ENCODE measurements at regions not wholly inside any gene's neighbourhood (a gene's known extent, or its start where the extent isn't known, plus 50 kb on each side); places are given as distances from the start of the nearest gene placed in this dataset.

GRCh38 chr13:85379433-85379832 is 419.8 kb downstream of the SLITRK6 start:
- DNase-seq: no peak
- TF ChIP-seq POLR2A (IDR thresholded peaks at IDR 0.05) (no peak), POLR2AphosphoS5 (IDR thresholded peaks at IDR 0.05) (no peak)
- H3K4me3 ChIP-seq: peak overlapping the region in 2 of 8 donors; percentile 10 to 37
- no peak overlapping the region for H3K27ac ChIP-seq
- intact Hi-C loops (cut with DNase I; ENCODE audit: low total_unique reads): no loop called here
- no peaks in the 10 kb centered on the region for H3K9me3 ChIP-seq
- no peaks in the 10 kb centered on the region for H3K4me1 ChIP-seq
- WGBS, 5 donors: 5 to 38% (median 15%) methylated on average over 3 of the region's 3 CpGs
- no peaks in the 10 kb centered on the region for H3K27me3 ChIP-seq (replicated peaks in 1 of 7)
- H3K36me3 ChIP-seq: no peaks in the 10 kb centered on the region

- no peak overlapping the region for H3K27ac ChIP-seq
- intact Hi-C loops (cut with DNase I; ENCODE audit: low total_unique reads): no loop called here
- H3K27me3 ChIP-seq (replicated peaks in 1 of 7): no peaks in the 10 kb centered on the region
- no peak overlapping the region for H3K4me3 ChIP-seq
- H3K36me3 ChIP-seq: no peaks in the 10 kb centered on the region
- 72 to 93% (median 82%) methylated on average over 2 of the region's 2 CpGs for WGBS, 5 donors
- H3K4me1 ChIP-seq: no peaks in the 10 kb centered on the region
- DNase-seq: no peak
- TF ChIP-seq POLR2A (IDR thresholded peaks at IDR 0.05): no peak
- TF ChIP-seq POLR2AphosphoS5 (IDR thresholded peaks at IDR 0.05): no peak
- TF ChIP-seq CTCF (IDR thresholded peaks at IDR 0.05 in 8 of 11, conservative IDR thresholded peaks at IDR 0.05 in 3 of 11): no peak
- peaks cover 0 to 3% (median 0%) of the 10 kb centered on the region in 8 donors for H3K9me3 ChIP-seq
Observed at GRCh38 chr13:85377783-85378182, 421.4 kb downstream of the SLITRK6 start.

- Histone ChIP-seq H3K4me3 (no peak overlapping the region), H3K27ac (no peak overlapping the region), H3K4me1 (no peaks in the 10 kb centered on the region), H3K36me3 (no peaks in the 10 kb centered on the region), H3K27me3 (replicated peaks in 1 of 7) (no peaks in the 10 kb centered on the region), H3K9me3 (peaks cover 0 to 3% (median 0%) of the 10 kb centered on the region in 8 donors)
- TF ChIP-seq CTCF (IDR thresholded peaks at IDR 0.05 in 8 of 11, conservative IDR thresholded peaks at IDR 0.05 in 3 of 11) (no peak), POLR2AphosphoS5 (IDR thresholded peaks at IDR 0.05) (no peak), POLR2A (IDR thresholded peaks at IDR 0.05) (no peak)
- WGBS, 5 donors: 65 to 78% (median 71%) methylated on average over 3 of the region's 3 CpGs
- no peak for DNase-seq
- intact Hi-C loops (cut with DNase I; ENCODE audit: low total_unique reads): no loop called here
Observed at GRCh38 chr13:85373322-85373721, 425.9 kb downstream of the SLITRK6 start.

- TF ChIP-seq POLR2AphosphoS5 (IDR thresholded peaks at IDR 0.05) (no peak), POLR2A (IDR thresholded peaks at IDR 0.05) (no peak)
- no peaks in the 10 kb centered on the region for H3K4me1 ChIP-seq
- intact Hi-C loops (cut with DNase I; ENCODE audit: low total_unique reads): no loop called here
Observed at GRCh38 chr13:85371254-85371653, 428.0 kb downstream of the SLITRK6 start.

GRCh38 chr13:85368686-85369085 is 430.5 kb downstream of the SLITRK6 start:
- intact Hi-C loops (cut with DNase I; ENCODE audit: low total_unique reads): no loop called here
- Histone ChIP-seq H3K36me3 (no peaks in the 10 kb centered on the region), H3K4me1 (no peaks in the 10 kb centered on the region), H3K27me3 (replicated peaks in 1 of 7) (no peaks in the 10 kb centered on the region), H3K4me3 (no peak overlapping the region), H3K9me3 (peaks cover 0 to 4% (median under 1%) of the 10 kb centered on the region in 8 donors), H3K27ac (no peak overlapping the region)
- 92 to 98% (median 96%) methylated on average over 1 of the region's 1 CpG for WGBS, 5 donors
- DNase-seq: no peak
- TF ChIP-seq POLR2A (IDR thresholded peaks at IDR 0.05) (no peak), CTCF (IDR thresholded peaks at IDR 0.05 in 8 of 11, conservative IDR thresholded peaks at IDR 0.05 in 3 of 11) (no peak), POLR2AphosphoS5 (IDR thresholded peaks at IDR 0.05) (no peak)

More at GRCh38 chr13:85371254-85371653, 428.0 kb downstream of the SLITRK6 start:
- Histone ChIP-seq H3K36me3 (no peaks in the 10 kb centered on the region), H3K27ac (no peak overlapping the region), H3K9me3 (peaks cover 0 to 3% (median 0%) of the 10 kb centered on the region in 8 donors), H3K27me3 (replicated peaks in 1 of 7) (no peaks in the 10 kb centered on the region), H3K4me3 (no peak overlapping the region)
- DNase-seq: no peak
